ENCODE measurements at regions not wholly inside any gene's neighbourhood (a gene's known extent, or its start where the extent isn't known, plus 50 kb on each side); places are given as distances from the start of the nearest gene placed in this dataset.

DNA sequence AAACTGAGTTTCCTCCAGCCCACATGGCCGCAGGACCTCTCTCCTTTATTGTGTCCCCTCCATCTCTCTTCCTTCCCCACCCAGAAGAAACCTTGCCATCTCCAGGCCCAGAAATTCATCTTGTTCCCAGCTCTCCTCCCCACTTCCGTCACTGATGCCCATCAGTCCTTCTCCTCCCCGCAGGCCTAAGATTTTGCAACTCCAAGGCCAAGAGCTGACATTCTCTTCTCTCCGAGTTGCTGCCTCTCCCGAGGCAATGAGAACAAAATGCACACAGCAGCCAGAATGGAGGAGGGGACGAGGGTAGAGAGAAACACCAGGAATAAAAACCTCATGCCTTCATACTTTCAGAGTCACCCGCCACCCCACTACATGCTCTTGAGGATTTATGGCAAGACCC is 526.5 kb upstream of the PROK2 start:
- no peaks in the 10 kb centered on the region for H3K79me1 ChIP-seq (ENCODE audit: insufficient read depth, low read depth, low read length, poor library complexity, severe bottlenecking)
- TF ChIP-seq CTCF (conservative IDR thresholded peaks at IDR 0.05) = no peak
- Mint-ChIP-seq H3K36me3 (ENCODE audit: insufficient read depth in 1 of 3, low read depth in 3 of 3) (no peaks in the 10 kb centered on the region), H3K4me1 (peaks cover 12 to 16% of the 10 kb centered on the region in 2 experiments), H3K4me3 (no peak overlapping the region), H3K9me3 (no peaks in the 10 kb centered on the region), H3K27ac (no peak overlapping the region), H3K27me3 (ENCODE audit: low read depth) (peaks cover 4% of the 10 kb centered on the region; the same call in 1 of the 2 replicates)
- H2BK15ac ChIP-seq (ENCODE audit: low read depth, low read length) = no peak overlapping the region
- WGBS (ENCODE audit: extremely low coverage, insufficient read length, low lambda C conversion rate) = no CpG with 5 or more reads among the region's 7 CpGs
- H3K23me2 ChIP-seq (ENCODE audit: insufficient read length, low read depth, low read length, poor library complexity, severe bottlenecking) = no peaks in the 10 kb centered on the region
- H3K18ac ChIP-seq (ENCODE audit: insufficient read length, low read depth, low read length) = no peak overlapping the region
- no peak overlapping the region for H4K5ac ChIP-seq (ENCODE audit: insufficient read length, low read depth, low read length)
- no peaks in the 10 kb centered on the region for H4K20me1 ChIP-seq (ENCODE audit: control insufficient read depth, insufficient read depth, insufficient read length)
- no peak overlapping the region for H3K4me2 ChIP-seq (ENCODE audit: insufficient read depth, insufficient read length, low read length)
- H3K14ac ChIP-seq (ENCODE audit: insufficient read depth, low read length) = no peak overlapping the region
- no peak for DNase-seq
- H3K4me1 ChIP-seq (ENCODE audit: insufficient read depth, low read length) = no peaks in the 10 kb centered on the region
- no peak overlapping the region for H2BK5ac ChIP-seq (ENCODE audit: insufficient read length, low read length)
- no peak overlapping the region for H4K91ac ChIP-seq (ENCODE audit: insufficient read length, low read depth, low read length)
- H2BK20ac ChIP-seq (ENCODE audit: low read depth, low read length, poor library complexity, severe bottlenecking) = no peak overlapping the region
- no peak overlapping the region for H3K23ac ChIP-seq (ENCODE audit: insufficient read length, low read depth, low read length)
- no peak overlapping the region for H2AFZ ChIP-seq (ENCODE audit: low read length)
- no peak overlapping the region for H4K8ac ChIP-seq (replicated peaks; ENCODE audit: insufficient read length, low read depth, low read length)
- H3K56ac ChIP-seq (ENCODE audit: insufficient read length, low read depth, low read length) = no peak overlapping the region
- H3K27me3 ChIP-seq (ENCODE audit: insufficient read depth, low read length) = no peaks in the 10 kb centered on the region
- no peaks in the 10 kb centered on the region for H3K9me3 ChIP-seq (ENCODE audit: control insufficient read depth, low read depth, low read length)
- H2BK120ac ChIP-seq (ENCODE audit: low read depth, low read length, poor library complexity, severe bottlenecking) = no peak overlapping the region
- no peak overlapping the region for H3K27ac ChIP-seq (ENCODE audit: insufficient read length, low read depth, low read length)
- H2BK12ac ChIP-seq (ENCODE audit: insufficient read length, low read depth, low read length) = no peak overlapping the region
- H3K9ac ChIP-seq (ENCODE audit: extremely low read depth, insufficient read length, low read length) = no peak overlapping the region
- no peak overlapping the region for H2AK5ac ChIP-seq (ENCODE audit: insufficient read length, low read length)
- H3K79me2 ChIP-seq (ENCODE audit: insufficient read depth, low read length) = no peaks in the 10 kb centered on the region
- H3K4ac ChIP-seq (ENCODE audit: low read depth, low read length) = no peak overlapping the region
- no peak overlapping the region for H3T11ph ChIP-seq (ENCODE audit: low read length)

Measured in H9 (cell line).